ENCODE measurements at regions not wholly inside any gene's neighbourhood (a gene's known extent, or its start where the extent isn't known, plus 50 kb on each side); places are given as distances from the start of the nearest gene placed in this dataset.

DNA sequence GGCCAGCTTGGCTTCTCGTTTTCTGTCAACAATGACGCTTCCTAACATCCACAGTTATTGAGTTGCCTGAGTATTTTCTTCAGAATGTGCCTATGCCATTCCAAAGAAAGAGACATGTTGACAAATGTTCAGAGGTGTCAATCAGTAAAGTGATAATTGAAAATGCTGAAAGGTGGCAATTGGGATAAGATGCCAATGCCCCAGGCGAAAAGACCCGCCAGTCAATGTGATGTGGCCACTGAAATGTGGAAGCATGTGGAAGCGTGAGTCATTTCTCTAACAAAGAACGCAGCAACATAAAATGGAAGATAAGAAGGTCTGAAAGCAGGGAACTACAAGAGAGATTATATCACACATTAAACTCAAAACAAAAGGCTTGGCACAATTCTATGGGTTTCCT is 882.2 kb upstream of the SLC10A2 start:
- TF ChIP-seq POLR2AphosphoS5 (IDR thresholded peaks at IDR 0.05), result no peak
- TF ChIP-seq, protein P1, sequence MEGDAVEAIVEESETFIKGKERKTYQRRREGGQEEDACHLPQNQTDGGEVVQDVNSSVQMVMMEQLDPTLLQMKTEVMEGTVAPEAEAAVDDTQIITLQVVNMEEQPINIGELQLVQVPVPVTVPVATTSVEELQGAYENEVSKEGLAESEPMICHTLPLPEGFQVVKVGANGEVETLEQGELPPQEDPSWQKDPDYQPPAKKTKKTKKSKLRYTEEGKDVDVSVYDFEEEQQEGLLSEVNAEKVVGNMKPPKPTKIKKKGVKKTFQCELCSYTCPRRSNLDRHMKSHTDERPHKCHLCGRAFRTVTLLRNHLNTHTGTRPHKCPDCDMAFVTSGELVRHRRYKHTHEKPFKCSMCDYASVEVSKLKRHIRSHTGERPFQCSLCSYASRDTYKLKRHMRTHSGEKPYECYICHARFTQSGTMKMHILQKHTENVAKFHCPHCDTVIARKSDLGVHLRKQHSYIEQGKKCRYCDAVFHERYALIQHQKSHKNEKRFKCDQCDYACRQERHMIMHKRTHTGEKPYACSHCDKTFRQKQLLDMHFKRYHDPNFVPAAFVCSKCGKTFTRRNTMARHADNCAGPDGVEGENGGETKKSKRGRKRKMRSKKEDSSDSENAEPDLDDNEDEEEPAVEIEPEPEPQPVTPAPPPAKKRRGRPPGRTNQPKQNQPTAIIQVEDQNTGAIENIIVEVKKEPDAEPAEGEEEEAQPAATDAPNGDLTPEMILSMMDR (IDR thresholded peaks at IDR 0.05), result no peak

All from breast epithelium (tissue), 3 donors.